Osteocyte (in vitro differentiated cells): ENCODE measurements at regions not wholly inside any gene's neighbourhood (a gene's known extent, or its start where the extent isn't known, plus 50 kb on each side); places are given as distances from the start of the nearest gene placed in this dataset.

Experiments used
- DNase-seq: peaks from one replicate; pipeline ENCODE4 v3.0.0; 2021; ENCODE audit warnings: mixed read lengths; ENCODE audit not compliant: unreplicated experiment; ENCODE audit errors: extremely low spot score
- H3K27ac Mint-ChIP-seq: one replicate; pipeline ENCODE4 v1.8.0; 2021; ENCODE audit warnings: mild to moderate bottlenecking, mixed read lengths; ENCODE audit not compliant: unreplicated experiment
- H3K27me3 Mint-ChIP-seq: one replicate; pipeline ENCODE4 v1.8.0; 2021; ENCODE audit warnings: mixed read lengths; ENCODE audit not compliant: unreplicated experiment
- H3K36me3 Mint-ChIP-seq: one replicate; pipeline ENCODE4 v1.8.0; 2021; ENCODE audit warnings: mixed read lengths; ENCODE audit not compliant: unreplicated experiment
- H3K4me1 Mint-ChIP-seq: one replicate; pipeline ENCODE4 v1.8.0; 2021; ENCODE audit warnings: mixed read lengths; ENCODE audit not compliant: unreplicated experiment
- H3K4me3 Mint-ChIP-seq: one replicate; pipeline ENCODE4 v1.8.0; 2021; ENCODE audit warnings: mild to moderate bottlenecking, moderate library complexity, mixed read lengths; ENCODE audit not compliant: unreplicated experiment
- H3K9me3 Mint-ChIP-seq: one replicate; pipeline ENCODE4 v1.8.0; 2021; ENCODE audit warnings: mixed read lengths; ENCODE audit not compliant: unreplicated experiment
- TF ChIP-seq, protein P1 (sequence below): fragments of 200-600 bp; sonication (generic); IDR thresholded peaks from 2 replicates; pipeline ENCODE4 v1.5.0; 2021; ENCODE audit warnings: antibody characterized with exemption, mild to moderate bottlenecking, moderate library complexity

DNA sequence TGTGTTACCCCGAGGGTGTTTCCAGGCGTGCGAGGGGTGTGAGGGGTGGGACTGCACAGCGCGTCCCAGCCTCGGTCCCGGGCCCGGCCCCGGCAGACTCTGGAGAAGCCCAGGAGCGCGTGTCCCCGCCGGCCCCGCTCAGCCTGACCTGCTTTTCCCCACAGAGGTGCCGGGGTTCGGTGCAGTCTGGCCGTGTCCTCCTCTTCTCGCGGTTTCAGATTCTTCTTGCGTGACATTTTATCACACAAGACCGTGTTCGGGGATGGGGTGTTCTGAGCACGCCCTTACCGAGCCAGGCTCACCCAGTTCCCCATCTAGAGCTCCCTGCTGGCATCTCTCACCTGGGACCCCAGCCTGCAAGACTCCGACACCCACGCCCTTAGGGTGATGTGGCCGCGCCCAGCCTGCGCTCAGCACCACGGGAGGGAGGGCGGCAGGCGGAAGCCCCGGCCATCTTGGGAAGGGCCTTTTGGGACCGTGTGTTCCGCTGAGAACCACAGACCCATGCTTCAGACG, 775.6 kb downstream of the BRD1 start:
- no peaks in the 10 kb centered on the region for H3K9me3 Mint-ChIP-seq
- no peaks in the 10 kb centered on the region for H3K27me3 Mint-ChIP-seq
- peaks cover 8% of the 10 kb centered on the region for H3K4me1 Mint-ChIP-seq
- no peak overlapping the region for H3K4me3 Mint-ChIP-seq
- no peak for DNase-seq
- H3K27ac Mint-ChIP-seq, result no peak overlapping the region
- TF ChIP-seq, protein P1, sequence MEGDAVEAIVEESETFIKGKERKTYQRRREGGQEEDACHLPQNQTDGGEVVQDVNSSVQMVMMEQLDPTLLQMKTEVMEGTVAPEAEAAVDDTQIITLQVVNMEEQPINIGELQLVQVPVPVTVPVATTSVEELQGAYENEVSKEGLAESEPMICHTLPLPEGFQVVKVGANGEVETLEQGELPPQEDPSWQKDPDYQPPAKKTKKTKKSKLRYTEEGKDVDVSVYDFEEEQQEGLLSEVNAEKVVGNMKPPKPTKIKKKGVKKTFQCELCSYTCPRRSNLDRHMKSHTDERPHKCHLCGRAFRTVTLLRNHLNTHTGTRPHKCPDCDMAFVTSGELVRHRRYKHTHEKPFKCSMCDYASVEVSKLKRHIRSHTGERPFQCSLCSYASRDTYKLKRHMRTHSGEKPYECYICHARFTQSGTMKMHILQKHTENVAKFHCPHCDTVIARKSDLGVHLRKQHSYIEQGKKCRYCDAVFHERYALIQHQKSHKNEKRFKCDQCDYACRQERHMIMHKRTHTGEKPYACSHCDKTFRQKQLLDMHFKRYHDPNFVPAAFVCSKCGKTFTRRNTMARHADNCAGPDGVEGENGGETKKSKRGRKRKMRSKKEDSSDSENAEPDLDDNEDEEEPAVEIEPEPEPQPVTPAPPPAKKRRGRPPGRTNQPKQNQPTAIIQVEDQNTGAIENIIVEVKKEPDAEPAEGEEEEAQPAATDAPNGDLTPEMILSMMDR, result no peak
- no peaks in the 10 kb centered on the region for H3K36me3 Mint-ChIP-seq

DNA sequence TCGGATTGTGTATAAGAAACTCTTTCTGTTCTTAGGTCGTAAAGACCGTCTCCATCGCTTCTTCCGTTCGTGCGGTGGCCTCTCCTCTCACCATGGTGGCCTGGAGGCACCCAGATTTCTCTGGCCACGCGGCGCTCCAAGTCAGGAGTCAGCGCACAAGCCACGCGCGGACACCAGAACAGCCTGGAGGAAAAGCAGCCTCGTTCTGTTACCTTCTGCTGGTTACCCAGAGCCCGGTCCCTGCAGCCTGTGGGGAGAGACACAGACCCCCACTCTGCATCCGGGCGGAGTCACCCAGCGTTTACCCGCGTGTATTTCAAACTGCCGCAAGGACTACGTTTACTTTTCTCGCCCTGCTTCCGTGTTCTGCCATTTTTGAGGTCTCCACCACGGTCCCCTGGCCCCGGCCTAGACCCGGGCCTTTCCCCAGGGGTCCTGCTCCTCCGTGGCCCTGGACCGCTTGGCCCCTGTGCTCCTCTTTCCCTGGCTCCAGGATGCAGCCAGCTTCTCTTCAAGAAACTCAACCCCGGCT, 776.1 kb downstream of the BRD1 start:
- no peaks in the 10 kb centered on the region for H3K27me3 Mint-ChIP-seq
- no peak overlapping the region for H3K4me3 Mint-ChIP-seq
- no peak overlapping the region for H3K27ac Mint-ChIP-seq
- H3K36me3 Mint-ChIP-seq, result no peaks in the 10 kb centered on the region
- DNase-seq, result no peak
- no peaks in the 10 kb centered on the region for H3K9me3 Mint-ChIP-seq
- H3K4me1 Mint-ChIP-seq, result peaks cover 12% of the 10 kb centered on the region
- TF ChIP-seq, protein P1, result no peak

DNA sequence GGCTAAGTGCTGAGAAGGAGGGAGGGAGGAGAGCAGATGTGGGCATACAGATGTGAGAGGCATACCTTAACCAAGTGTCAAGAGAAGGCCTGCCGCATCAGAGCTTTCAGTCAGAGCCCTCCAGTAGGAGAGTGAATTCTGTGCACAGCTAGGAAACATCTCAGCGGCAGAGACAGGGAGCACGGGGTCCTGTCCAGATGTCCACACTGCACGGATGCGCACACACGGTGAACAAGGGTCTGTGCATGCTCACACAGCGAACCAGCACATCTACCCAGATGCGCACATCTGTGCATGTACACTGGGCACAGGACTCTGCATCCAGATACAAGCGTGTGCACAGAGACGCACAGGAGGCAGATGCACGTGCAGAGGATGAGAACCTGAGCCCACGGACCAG, 778.0 kb downstream of the BRD1 start:
- H3K9me3 Mint-ChIP-seq, result no peaks in the 10 kb centered on the region
- DNase-seq, result no peak
- H3K27ac Mint-ChIP-seq, result no peak overlapping the region
- no peaks in the 10 kb centered on the region for H3K36me3 Mint-ChIP-seq
- H3K27me3 Mint-ChIP-seq, result no peaks in the 10 kb centered on the region
- H3K4me1 Mint-ChIP-seq, result peaks cover 12% of the 10 kb centered on the region
- no peak overlapping the region for H3K4me3 Mint-ChIP-seq
- TF ChIP-seq, protein P1, result no peak

DNA sequence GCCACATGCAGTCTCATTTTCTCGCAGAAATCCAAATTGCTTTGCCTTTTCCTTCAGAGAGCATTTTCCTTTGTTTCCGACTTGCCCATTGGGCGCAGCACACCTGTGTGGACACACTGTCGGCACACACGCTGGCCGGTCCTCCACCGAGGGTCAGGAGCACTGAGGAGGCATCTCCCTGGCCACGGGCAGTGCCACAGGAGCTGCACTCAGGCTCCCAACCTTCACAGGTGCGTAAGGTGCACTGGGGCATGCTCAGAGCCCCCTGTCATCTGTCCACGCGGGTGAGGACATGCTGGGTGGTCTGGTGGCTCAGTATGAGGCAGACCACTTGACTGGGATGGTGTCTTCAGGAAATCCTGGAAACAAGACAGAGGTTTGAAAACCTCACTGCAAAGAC, 779.1 kb downstream of the BRD1 start:
- Mint-ChIP-seq H3K4me1 (peaks cover 12% of the 10 kb centered on the region), H3K9me3 (no peaks in the 10 kb centered on the region), H3K27ac (no peak overlapping the region), H3K27me3 (no peaks in the 10 kb centered on the region), H3K36me3 (no peaks in the 10 kb centered on the region), H3K4me3 (no peak overlapping the region)
- DNase-seq, result no peak
- TF ChIP-seq, protein P1, result no peak

DNA sequence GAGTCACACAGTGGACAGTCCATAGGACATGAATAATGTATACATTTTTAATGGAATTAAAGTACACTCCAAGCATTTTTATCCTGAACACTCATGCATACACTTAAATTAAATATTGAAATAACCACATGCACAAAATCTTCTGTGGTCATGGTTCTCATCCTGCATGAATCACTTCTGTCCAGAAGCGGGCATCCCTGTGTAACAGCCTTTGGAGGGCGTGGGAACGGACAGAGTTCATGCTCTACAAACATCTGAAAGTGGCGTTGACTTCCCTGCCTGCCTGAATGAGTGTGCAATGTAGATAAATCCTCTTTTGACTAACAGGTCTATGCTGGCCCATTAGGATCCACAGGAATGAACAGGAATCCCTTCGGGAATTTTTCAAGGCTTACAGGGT, 780.2 kb downstream of the BRD1 start:
- H3K9me3 Mint-ChIP-seq, result no peaks in the 10 kb centered on the region
- H3K27me3 Mint-ChIP-seq, result no peaks in the 10 kb centered on the region
- TF ChIP-seq, protein P1, result no peak
- H3K36me3 Mint-ChIP-seq, result no peaks in the 10 kb centered on the region
- H3K4me1 Mint-ChIP-seq, result peaks cover 12% of the 10 kb centered on the region
- no peak overlapping the region for H3K4me3 Mint-ChIP-seq
- no peak overlapping the region for H3K27ac Mint-ChIP-seq
- DNase-seq, result no peak
